HG02885 (cell line): ENCODE measurements at regions not wholly inside any gene's neighbourhood (a gene's known extent, or its start where the extent isn't known, plus 50 kb on each side); places are given as distances from the start of the nearest gene placed in this dataset.
"Not testable (repeated sequence)": the region's sequence is repeated elsewhere in the genome, so short reads cannot be mapped to it uniquely, and the experiment has no call there.

Source experiments
- ATAC-seq: cut with Tn5 transposase; IDR thresholded peaks from one replicate; pipeline ENCODE4 v1.9.1; 2021; ENCODE audit warnings: mild to moderate bottlenecking; ENCODE audit not compliant: unreplicated experiment, poor library complexity

GRCh38 chr10:76621886-76622620 is 1015.6 kb downstream of the KCNMA1 start:
- ATAC-seq = no peak

GRCh38 chr10:76618641-76619040 is 1019.0 kb downstream of the KCNMA1 start:
- no peak for ATAC-seq

GRCh38 chr10:76618171-76618570 is 1019.4 kb downstream of the KCNMA1 start:
- no peak for ATAC-seq

GRCh38 chr10:76616666-76617065 is 1020.9 kb downstream of the KCNMA1 start:
- ATAC-seq = not testable (repeated sequence)

- ATAC-seq = no peak
These were observed 1022.6 kb downstream of the KCNMA1 start for GRCh38 chr10:76615049-76615448.
